Heart left ventricle (tissue), 13 donors: ENCODE measurements at regions not wholly inside any gene's neighbourhood (a gene's known extent, or its start where the extent isn't known, plus 50 kb on each side); places are given as distances from the start of the nearest gene placed in this dataset.

Source experiments
- CTCF ChIP-seq, 12 donors: fragments of 200-600 bp; sonication (generic) in 4 of 12; IDR thresholded peaks; one replicate each; pipeline versions ENCODE4 v1.5.0 to v1.8.0; 2018 to 2022; ENCODE audit warnings: antibody characterized with exemption in 12 of 12, mild to moderate bottlenecking in 5 of 12
- POLR2A ChIP-seq, 2 donors: fragments of 450-650 bp; IDR thresholded peaks; one replicate each; pipeline ENCODE4 v1.6.1; 2017; ENCODE audit warnings: antibody characterized with exemption in 2 of 2, mild to moderate bottlenecking in 2 of 2, moderate library complexity in 2 of 2
- donor health status: ischemic (EF 13 %, LVEDD 7.1; RV severe dilation, severe dysfunction).
- donor health status: DM: no; HTN: yes; CAD: no.
- donor health status: DM: no; HTN: no; CAD: no.
- donor health status: ischemic (EF 25% LVEDD 6.9; RV normal size, moderate dysfunction).
- donor health status: ischemic (EF 25% LVEDD 5.7; RV mildly dilated, moderate dysfunction).
- donor health status: ischemic (EF 35%, LVEDD 5.7; RV mildly dilated, moderate dysfunction).
- donor health status: nonischemic (EF 11% LVEDD 7.7; RV severe dilation, severe dysfunction).
- donor health status: DM: yes; HTN: yes; CAD: no.
- donor health status: PGD.
- donor health status: ischemic (EF 29% LVEDD 5.4; RV normal size, mild dysfunction).
- donor health status: nonischemic (EF 23%, LVEDD 6.1; RV moderate dilation, normal function).

GRCh38 chr4:84051089-84051488 is 448.0 kb downstream of the NKX6-1 start:
- no peak for TF ChIP-seq CTCF (IDR thresholded peaks at IDR 0.05)
- TF ChIP-seq POLR2A (IDR thresholded peaks at IDR 0.05): no peak
